ENCODE measurements at regions not wholly inside any gene's neighbourhood (a gene's known extent, or its start where the extent isn't known, plus 50 kb on each side); places are given as distances from the start of the nearest gene placed in this dataset.

GRCh38 chr1:87866416-87866815 lies 537.7 kb downstream of the LMO4 start:
- peaks cover 0 to 2% of the 10 kb centered on the region in 2 donors for H3K27me3 ChIP-seq
- DNase-seq (ENCODE audit: low spot score in 2 of 2), result no peak
- H3K36me3 ChIP-seq, result no peaks in the 10 kb centered on the region
- no peak for TF ChIP-seq POLR2A (IDR thresholded peaks at IDR 0.05)
- no peak for TF ChIP-seq EP300 (IDR thresholded peaks at IDR 0.05)
- H3K4me1 ChIP-seq, result no peaks in the 10 kb centered on the region
- H3K27ac ChIP-seq, result no peak overlapping the region
- H3K4me3 ChIP-seq, result no peak overlapping the region
- WGBS, 2 donors, result 97 to 98% methylated on average over 3 of the region's 3 CpGs
- H3K9me3 ChIP-seq, result peaks cover 0 to 8% (median 2%) of the 10 kb centered on the region in 4 donors

GRCh38 chr1:87867626-87868025 lies 538.9 kb downstream of the LMO4 start:
- no peak for TF ChIP-seq EP300 (IDR thresholded peaks at IDR 0.05)
- TF ChIP-seq CTCF (IDR thresholded peaks at IDR 0.05), result no peak
- no peak for TF ChIP-seq POLR2A (IDR thresholded peaks at IDR 0.05)
- peaks cover 0 to 8% (median 2%) of the 10 kb centered on the region in 4 donors for H3K9me3 ChIP-seq
- no peak overlapping the region for H3K27ac ChIP-seq
- DNase-seq (ENCODE audit: low spot score in 2 of 2), result no peak
- H3K4me3 ChIP-seq, result no peak overlapping the region
- no peaks in the 10 kb centered on the region for H3K36me3 ChIP-seq
- H3K27me3 ChIP-seq, result peaks cover 0 to 2% of the 10 kb centered on the region in 2 donors
- no peaks in the 10 kb centered on the region for H3K4me1 ChIP-seq
- 75 to 82% methylated on average over 1 of the region's 1 CpG for WGBS, 2 donors

GRCh38 chr1:87869567-87869966 lies 540.9 kb downstream of the LMO4 start:
- H3K27me3 ChIP-seq, result no peaks in the 10 kb centered on the region
- WGBS, 2 donors, result 79 to 88% methylated on average over 1 of the region's 1 CpG
- H3K4me1 ChIP-seq, result no peaks in the 10 kb centered on the region
- H3K36me3 ChIP-seq, result no peaks in the 10 kb centered on the region
- no peak for DNase-seq (ENCODE audit: low spot score in 2 of 2)
- H3K4me3 ChIP-seq, result no peak overlapping the region
- peaks cover 0 to 8% (median 2%) of the 10 kb centered on the region in 4 donors for H3K9me3 ChIP-seq
- no peak for TF ChIP-seq POLR2A (IDR thresholded peaks at IDR 0.05)
- peak in 1 of 2 donors; percentile 30 for TF ChIP-seq EP300 (IDR thresholded peaks at IDR 0.05)
- H3K27ac ChIP-seq, result no peak overlapping the region

GRCh38 chr1:87872189-87872588 lies 543.5 kb downstream of the LMO4 start:
- Histone ChIP-seq H3K4me3 (no peak overlapping the region), H3K27me3 (no peaks in the 10 kb centered on the region), H3K36me3 (no peaks in the 10 kb centered on the region), H3K27ac (no peak overlapping the region), H3K4me1 (no peaks in the 10 kb centered on the region), H3K9me3 (no peaks in the 10 kb centered on the region)
- TF ChIP-seq POLR2A (IDR thresholded peaks at IDR 0.05), result no peak
- no peak for TF ChIP-seq CTCF (IDR thresholded peaks at IDR 0.05)
- no peak for TF ChIP-seq EP300 (IDR thresholded peaks at IDR 0.05)
- no peak for DNase-seq (ENCODE audit: low spot score in 2 of 2)
- 81 to 82% methylated on average over 2 of the region's 2 CpGs for WGBS, 2 donors

GRCh38 chr1:87872692-87873091 lies 544.0 kb downstream of the LMO4 start:
- Histone ChIP-seq H3K4me3 (no peak overlapping the region), H3K9me3 (no peaks in the 10 kb centered on the region)
- WGBS, 2 donors, result 90 to 92% methylated on average over 3 of the region's 3 CpGs

GRCh38 chr1:87878873-87879272 lies 550.2 kb downstream of the LMO4 start:
- no peak for DNase-seq (ENCODE audit: low spot score in 2 of 2)
- Histone ChIP-seq H3K9me3 (no peaks in the 10 kb centered on the region), H3K36me3 (no peaks in the 10 kb centered on the region), H3K4me3 (no peak overlapping the region), H3K4me1 (no peaks in the 10 kb centered on the region), H3K27ac (no peak overlapping the region), H3K27me3 (no peaks in the 10 kb centered on the region)
- TF ChIP-seq POLR2A (IDR thresholded peaks at IDR 0.05) (no peak), CTCF (IDR thresholded peaks at IDR 0.05) (no peak), EP300 (IDR thresholded peaks at IDR 0.05) (no peak)

More at GRCh38 chr1:87872692-87873091, 544.0 kb downstream of the LMO4 start:
- Histone ChIP-seq H3K27me3 (no peaks in the 10 kb centered on the region), H3K27ac (no peak overlapping the region), H3K4me1 (no peaks in the 10 kb centered on the region), H3K36me3 (no peaks in the 10 kb centered on the region)
- no peak for TF ChIP-seq EP300 (IDR thresholded peaks at IDR 0.05)
- TF ChIP-seq CTCF (IDR thresholded peaks at IDR 0.05), result no peak
- no peak for TF ChIP-seq POLR2A (IDR thresholded peaks at IDR 0.05)
- DNase-seq (ENCODE audit: low spot score in 2 of 2), result no peak
